ENCODE measurements at regions not wholly inside any gene's neighbourhood (a gene's known extent, or its start where the extent isn't known, plus 50 kb on each side); places are given as distances from the start of the nearest gene placed in this dataset.

GRCh38 chr3:55297706-55298105 is 189.4 kb downstream of the WNT5A start:
- Histone ChIP-seq H3K27ac (ENCODE audit: low read length) (no peak overlapping the region), H3K4me2 (ENCODE audit: insufficient read depth, low read length) (no peak overlapping the region)

DNA sequence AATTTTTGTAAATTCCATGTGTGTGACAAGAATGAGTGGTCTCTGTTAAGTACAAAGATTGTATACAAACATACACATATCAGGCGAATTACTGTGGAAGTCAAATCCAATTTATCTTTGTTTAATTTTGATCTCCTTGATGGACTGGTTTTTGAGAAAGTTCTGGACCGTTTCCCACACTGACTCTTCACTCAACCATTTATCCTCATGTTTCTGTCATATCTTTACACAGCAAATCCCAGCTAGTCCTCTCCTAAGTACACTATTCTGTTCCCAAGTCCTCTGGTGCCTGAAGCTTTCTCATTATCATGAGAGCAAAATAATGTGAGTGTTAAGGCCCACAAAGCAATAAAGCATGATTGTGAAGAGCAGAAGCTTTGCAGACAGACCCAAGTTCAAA is 189.9 kb downstream of the WNT5A start:
- Histone ChIP-seq H3K27ac (ENCODE audit: low read length) (no peak overlapping the region), H3K36me3 (ENCODE audit: insufficient read depth, low read length) (no peaks in the 10 kb centered on the region), H3K4me2 (ENCODE audit: insufficient read depth, low read length) (no peak overlapping the region), H3K27me3 (ENCODE audit: insufficient read depth, low read length, poor library complexity) (no peaks in the 10 kb centered on the region), H3K79me2 (ENCODE audit: insufficient read depth, low read length) (no peaks in the 10 kb centered on the region), H4K20me1 (ENCODE audit: insufficient read depth, low read length) (no peaks in the 10 kb centered on the region), H3K9me3 (ENCODE audit: insufficient read depth, low read length, severe bottlenecking) (no peaks in the 10 kb centered on the region), H2AFZ (ENCODE audit: low read depth, low read length) (no peak overlapping the region), H3K4me3 (ENCODE audit: low read depth in 1 of 2, low read length in 2 of 2) (no peak overlapping the region), H3K9ac (ENCODE audit: low read depth, low read length) (no peak overlapping the region), H3K4me1 (ENCODE audit: insufficient read depth, low read length) (no peaks in the 10 kb centered on the region)
- no peak for DNase-seq
- no peak for ATAC-seq (ENCODE audit: insufficient read depth, low read depth)
- TF ChIP-seq EZH2 (IDR thresholded peaks at IDR 0.05; ENCODE audit: borderline replicate concordance, low read depth, low read length, severe bottlenecking) = no peak
- TF ChIP-seq CTCF (IDR thresholded peaks at IDR 0.05; ENCODE audit: borderline replicate concordance, extremely low read depth, low read length, poor library complexity, severe bottlenecking) = no peak

More at GRCh38 chr3:55297706-55298105, 189.4 kb downstream of the WNT5A start:
- Histone ChIP-seq H3K4me3 (ENCODE audit: low read depth in 1 of 2, low read length in 2 of 2) (no peak overlapping the region), H3K9me3 (ENCODE audit: insufficient read depth, low read length, severe bottlenecking) (no peaks in the 10 kb centered on the region), H3K27me3 (ENCODE audit: insufficient read depth, low read length, poor library complexity) (no peaks in the 10 kb centered on the region), H3K79me2 (ENCODE audit: insufficient read depth, low read length) (no peaks in the 10 kb centered on the region), H3K9ac (ENCODE audit: low read depth, low read length) (no peak overlapping the region), H3K4me1 (ENCODE audit: insufficient read depth, low read length) (no peaks in the 10 kb centered on the region), H2AFZ (ENCODE audit: low read depth, low read length) (no peak overlapping the region), H4K20me1 (ENCODE audit: insufficient read depth, low read length) (no peaks in the 10 kb centered on the region), H3K36me3 (ENCODE audit: insufficient read depth, low read length) (no peaks in the 10 kb centered on the region)
- ATAC-seq (ENCODE audit: insufficient read depth, low read depth) (no peak), DNase-seq (no peak)
- TF ChIP-seq EZH2 (IDR thresholded peaks at IDR 0.05; ENCODE audit: borderline replicate concordance, low read depth, low read length, severe bottlenecking) (no peak), CTCF (IDR thresholded peaks at IDR 0.05; ENCODE audit: borderline replicate concordance, extremely low read depth, low read length, poor library complexity, severe bottlenecking) (no peak)

DNA sequence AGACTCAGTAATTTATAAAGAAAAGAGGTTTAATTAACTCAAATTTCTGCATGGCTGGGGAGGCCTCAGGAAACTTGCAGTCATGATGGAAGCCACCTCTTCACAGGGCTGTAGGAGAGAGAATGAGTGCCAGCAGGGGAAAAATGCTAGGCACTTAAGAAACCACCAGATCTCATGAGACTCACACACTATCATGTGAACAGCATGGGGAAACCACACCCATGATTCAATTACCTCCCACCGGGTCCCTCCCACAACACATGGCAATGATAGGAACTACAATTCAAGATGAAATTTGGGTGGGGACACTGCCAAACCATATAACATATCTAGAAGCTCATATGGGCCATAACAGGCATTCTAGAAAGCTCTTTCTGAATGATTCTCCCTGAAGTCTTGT is 190.3 kb downstream of the WNT5A start:
- no peak overlapping the region for H3K27ac ChIP-seq (ENCODE audit: low read length)
- ATAC-seq (ENCODE audit: insufficient read depth, low read depth) = no peak
- H2AFZ ChIP-seq (ENCODE audit: low read depth, low read length) = no peak overlapping the region
- H3K4me3 ChIP-seq (ENCODE audit: low read depth in 1 of 2, low read length in 2 of 2) = no peak overlapping the region
- TF ChIP-seq CTCF (IDR thresholded peaks at IDR 0.05; ENCODE audit: borderline replicate concordance, extremely low read depth, low read length, poor library complexity, severe bottlenecking) = no peak
- TF ChIP-seq EZH2 (IDR thresholded peaks at IDR 0.05; ENCODE audit: borderline replicate concordance, low read depth, low read length, severe bottlenecking) = no peak
- no peaks in the 10 kb centered on the region for H3K9me3 ChIP-seq (ENCODE audit: insufficient read depth, low read length, severe bottlenecking)
- H3K27me3 ChIP-seq (ENCODE audit: insufficient read depth, low read length, poor library complexity) = no peaks in the 10 kb centered on the region
- no peak overlapping the region for H3K9ac ChIP-seq (ENCODE audit: low read depth, low read length)
- no peaks in the 10 kb centered on the region for H4K20me1 ChIP-seq (ENCODE audit: insufficient read depth, low read length)
- H3K4me1 ChIP-seq (ENCODE audit: insufficient read depth, low read length) = no peaks in the 10 kb centered on the region
- H3K36me3 ChIP-seq (ENCODE audit: insufficient read depth, low read length) = no peaks in the 10 kb centered on the region
- no peak overlapping the region for H3K4me2 ChIP-seq (ENCODE audit: insufficient read depth, low read length)
- H3K79me2 ChIP-seq (ENCODE audit: insufficient read depth, low read length) = no peaks in the 10 kb centered on the region
- no peak for DNase-seq

GRCh38 chr3:55296030-55296429 is 191.1 kb downstream of the WNT5A start:
- Histone ChIP-seq H3K27ac (ENCODE audit: low read length) (no peak overlapping the region), H3K79me2 (ENCODE audit: insufficient read depth, low read length) (no peaks in the 10 kb centered on the region), H3K36me3 (ENCODE audit: insufficient read depth, low read length) (no peaks in the 10 kb centered on the region), H3K9me3 (ENCODE audit: insufficient read depth, low read length, severe bottlenecking) (no peaks in the 10 kb centered on the region), H2AFZ (ENCODE audit: low read depth, low read length) (no peak overlapping the region), H3K4me3 (ENCODE audit: low read depth in 1 of 2, low read length in 2 of 2) (no peak overlapping the region), H3K9ac (ENCODE audit: low read depth, low read length) (no peak overlapping the region), H3K27me3 (ENCODE audit: insufficient read depth, low read length, poor library complexity) (no peaks in the 10 kb centered on the region), H3K4me1 (ENCODE audit: insufficient read depth, low read length) (no peaks in the 10 kb centered on the region), H4K20me1 (ENCODE audit: insufficient read depth, low read length) (no peaks in the 10 kb centered on the region), H3K4me2 (ENCODE audit: insufficient read depth, low read length) (no peak overlapping the region)
- ATAC-seq (ENCODE audit: insufficient read depth, low read depth) (no peak), DNase-seq (no peak)
- TF ChIP-seq CTCF (IDR thresholded peaks at IDR 0.05; ENCODE audit: borderline replicate concordance, extremely low read depth, low read length, poor library complexity, severe bottlenecking) (no peak), EZH2 (IDR thresholded peaks at IDR 0.05; ENCODE audit: borderline replicate concordance, low read depth, low read length, severe bottlenecking) (no peak)

Measured in DND-41 (cell line).